ENCODE measurements at regions not wholly inside any gene's neighbourhood (a gene's known extent, or its start where the extent isn't known, plus 50 kb on each side); places are given as distances from the start of the nearest gene placed in this dataset.

GRCh38 chr11:11076879-11077278, 219.0 kb upstream of the ZBED5 start:
- Histone ChIP-seq H3K4me3 (ENCODE audit: low read depth, low read length, poor library complexity, severe bottlenecking) (no peak overlapping the region), H3K27me3 (replicated peaks; ENCODE audit: insufficient read depth, low read depth, low read length, poor library complexity) (no peaks in the 10 kb centered on the region), H3K36me3 (ENCODE audit: insufficient read depth, low read length, poor library complexity, severe bottlenecking) (no peaks in the 10 kb centered on the region), H3K27ac (ENCODE audit: low read depth, low read length, poor library complexity, severe bottlenecking) (no peak overlapping the region), H3K4me1 (ENCODE audit: insufficient read depth, low read length, poor library complexity, severe bottlenecking) (no peaks in the 10 kb centered on the region), H3K9me3 (ENCODE audit: low read depth, low read length, poor library complexity, severe bottlenecking) (no peaks in the 10 kb centered on the region)
- intact Hi-C loops (cut with micrococcal nuclease; ENCODE audit: unreplicated experiment) = no loop called here
- no peak for DNase-seq (ENCODE audit: low spot score)
- TF ChIP-seq EZH2 (IDR thresholded peaks at IDR 0.05; ENCODE audit: borderline replicate concordance, low read depth, low read length, poor library complexity, severe bottlenecking) = no peak
- TF ChIP-seq, protein P1, sequence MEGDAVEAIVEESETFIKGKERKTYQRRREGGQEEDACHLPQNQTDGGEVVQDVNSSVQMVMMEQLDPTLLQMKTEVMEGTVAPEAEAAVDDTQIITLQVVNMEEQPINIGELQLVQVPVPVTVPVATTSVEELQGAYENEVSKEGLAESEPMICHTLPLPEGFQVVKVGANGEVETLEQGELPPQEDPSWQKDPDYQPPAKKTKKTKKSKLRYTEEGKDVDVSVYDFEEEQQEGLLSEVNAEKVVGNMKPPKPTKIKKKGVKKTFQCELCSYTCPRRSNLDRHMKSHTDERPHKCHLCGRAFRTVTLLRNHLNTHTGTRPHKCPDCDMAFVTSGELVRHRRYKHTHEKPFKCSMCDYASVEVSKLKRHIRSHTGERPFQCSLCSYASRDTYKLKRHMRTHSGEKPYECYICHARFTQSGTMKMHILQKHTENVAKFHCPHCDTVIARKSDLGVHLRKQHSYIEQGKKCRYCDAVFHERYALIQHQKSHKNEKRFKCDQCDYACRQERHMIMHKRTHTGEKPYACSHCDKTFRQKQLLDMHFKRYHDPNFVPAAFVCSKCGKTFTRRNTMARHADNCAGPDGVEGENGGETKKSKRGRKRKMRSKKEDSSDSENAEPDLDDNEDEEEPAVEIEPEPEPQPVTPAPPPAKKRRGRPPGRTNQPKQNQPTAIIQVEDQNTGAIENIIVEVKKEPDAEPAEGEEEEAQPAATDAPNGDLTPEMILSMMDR (conservative IDR thresholded peaks at IDR 0.05; ENCODE audit: low read depth, low read length) = no peak
- ChIA-PET CTCF (no interaction called here), POLR2A (ENCODE audit: low non-redundant PET) (no interaction called here)
- no TSS peak for BruUV-seq (replicated peaks)

GRCh38 chr11:11076276-11076675, 218.4 kb upstream of the ZBED5 start:
- BruUV-seq (replicated peaks) = no TSS peak
- H3K27ac ChIP-seq (ENCODE audit: low read depth, low read length, poor library complexity, severe bottlenecking) = no peak overlapping the region
- no peak overlapping the region for H3K4me3 ChIP-seq (ENCODE audit: low read depth, low read length, poor library complexity, severe bottlenecking)
- DNase-seq (ENCODE audit: low spot score) = no peak
- H3K4me1 ChIP-seq (ENCODE audit: insufficient read depth, low read length, poor library complexity, severe bottlenecking) = no peaks in the 10 kb centered on the region
- no peaks in the 10 kb centered on the region for H3K27me3 ChIP-seq (replicated peaks; ENCODE audit: insufficient read depth, low read depth, low read length, poor library complexity)
- H3K9me3 ChIP-seq (ENCODE audit: low read depth, low read length, poor library complexity, severe bottlenecking) = no peaks in the 10 kb centered on the region
- intact Hi-C loops (cut with micrococcal nuclease; ENCODE audit: unreplicated experiment) = no loop called here
- CTCF ChIA-PET = no interaction called here
- no peak for TF ChIP-seq EZH2 (IDR thresholded peaks at IDR 0.05; ENCODE audit: borderline replicate concordance, low read depth, low read length, poor library complexity, severe bottlenecking)
- TF ChIP-seq, protein P1 (conservative IDR thresholded peaks at IDR 0.05; ENCODE audit: low read depth, low read length) = no peak
- H3K36me3 ChIP-seq (ENCODE audit: insufficient read depth, low read length, poor library complexity, severe bottlenecking) = no peaks in the 10 kb centered on the region
- POLR2A ChIA-PET (ENCODE audit: low non-redundant PET) = no interaction called here

DNA sequence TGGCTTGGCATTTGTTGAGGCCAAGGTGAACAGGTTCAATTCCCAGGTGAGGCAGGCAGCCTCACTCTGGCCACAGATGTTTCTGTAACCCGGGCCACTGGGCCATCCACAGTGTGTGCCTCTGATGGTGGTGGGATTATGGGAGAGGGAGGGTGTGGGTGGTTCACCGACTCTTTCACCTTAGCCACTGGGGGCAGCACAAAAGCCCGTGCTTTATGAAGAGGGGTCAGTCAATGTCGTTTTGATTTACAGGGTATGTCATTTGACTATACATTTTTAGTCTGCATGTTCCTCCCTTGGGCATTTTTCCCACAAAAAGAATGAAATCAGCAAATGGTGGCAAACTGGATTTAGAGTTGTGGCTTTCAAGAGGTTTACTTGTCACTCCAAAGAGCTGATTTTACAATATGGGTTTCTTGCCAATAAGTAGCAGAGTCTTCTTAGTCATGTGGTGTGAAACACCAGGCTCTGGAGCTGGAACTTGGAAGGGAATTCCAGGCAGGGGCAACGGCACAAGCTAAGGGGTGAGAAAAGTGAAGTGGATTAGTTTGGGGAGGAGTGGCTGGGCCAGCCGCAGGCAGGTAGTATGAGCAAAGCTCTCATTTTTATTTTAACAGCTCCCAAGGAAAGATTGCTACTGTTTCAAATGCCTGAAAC, 217.8 kb upstream of the ZBED5 start:
- Histone ChIP-seq H3K27ac (ENCODE audit: low read depth, low read length, poor library complexity, severe bottlenecking) (no peak overlapping the region), H3K4me1 (ENCODE audit: insufficient read depth, low read length, poor library complexity, severe bottlenecking) (no peaks in the 10 kb centered on the region), H3K27me3 (replicated peaks; ENCODE audit: insufficient read depth, low read depth, low read length, poor library complexity) (no peaks in the 10 kb centered on the region), H3K4me3 (ENCODE audit: low read depth, low read length, poor library complexity, severe bottlenecking) (no peak overlapping the region), H3K36me3 (ENCODE audit: insufficient read depth, low read length, poor library complexity, severe bottlenecking) (no peaks in the 10 kb centered on the region), H3K9me3 (ENCODE audit: low read depth, low read length, poor library complexity, severe bottlenecking) (no peaks in the 10 kb centered on the region)
- TF ChIP-seq, protein P1 (conservative IDR thresholded peaks at IDR 0.05; ENCODE audit: low read depth, low read length) = peak; percentile 29; the same call in 1 of the 2 replicates
- no peak for TF ChIP-seq EZH2 (IDR thresholded peaks at IDR 0.05; ENCODE audit: borderline replicate concordance, low read depth, low read length, poor library complexity, severe bottlenecking)
- intact Hi-C loops (cut with micrococcal nuclease; ENCODE audit: unreplicated experiment) = no loop called here
- POLR2A ChIA-PET (ENCODE audit: low non-redundant PET) = no interaction called here
- peak; percentile 8 for DNase-seq (ENCODE audit: low spot score)
- no TSS peak for BruUV-seq (replicated peaks)
- CTCF ChIA-PET = no interaction called here

Data from A673 (cell line).